Retinal pigment epithelial cell (primary cell): ENCODE measurements at regions not wholly inside any gene's neighbourhood (a gene's known extent, or its start where the extent isn't known, plus 50 kb on each side); places are given as distances from the start of the nearest gene placed in this dataset.
"Not testable (repeated sequence)": the region's sequence is repeated elsewhere in the genome, so short reads cannot be mapped to it uniquely, and the experiment has no call there.

Experiments used
- DNase-seq: peaks from one replicate; pipeline ENCODE4 v3.0.0-alpha.2; 2010; ENCODE audit warnings: low read depth
- H3K4me3 ChIP-seq: 2 replicates; pipeline ENCODE4 v1.5.1; 2011; ENCODE audit warnings: mild to moderate bottlenecking, low read length, control low read depth, moderate library complexity
- TF ChIP-seq, protein P1 (sequence below): conservative IDR thresholded peaks from 2 replicates; pipeline ENCODE4 v1.5.1; 2011; ENCODE audit warnings: low read depth, low read length, control low read depth, inconsistent platforms

- TF ChIP-seq, protein P1, sequence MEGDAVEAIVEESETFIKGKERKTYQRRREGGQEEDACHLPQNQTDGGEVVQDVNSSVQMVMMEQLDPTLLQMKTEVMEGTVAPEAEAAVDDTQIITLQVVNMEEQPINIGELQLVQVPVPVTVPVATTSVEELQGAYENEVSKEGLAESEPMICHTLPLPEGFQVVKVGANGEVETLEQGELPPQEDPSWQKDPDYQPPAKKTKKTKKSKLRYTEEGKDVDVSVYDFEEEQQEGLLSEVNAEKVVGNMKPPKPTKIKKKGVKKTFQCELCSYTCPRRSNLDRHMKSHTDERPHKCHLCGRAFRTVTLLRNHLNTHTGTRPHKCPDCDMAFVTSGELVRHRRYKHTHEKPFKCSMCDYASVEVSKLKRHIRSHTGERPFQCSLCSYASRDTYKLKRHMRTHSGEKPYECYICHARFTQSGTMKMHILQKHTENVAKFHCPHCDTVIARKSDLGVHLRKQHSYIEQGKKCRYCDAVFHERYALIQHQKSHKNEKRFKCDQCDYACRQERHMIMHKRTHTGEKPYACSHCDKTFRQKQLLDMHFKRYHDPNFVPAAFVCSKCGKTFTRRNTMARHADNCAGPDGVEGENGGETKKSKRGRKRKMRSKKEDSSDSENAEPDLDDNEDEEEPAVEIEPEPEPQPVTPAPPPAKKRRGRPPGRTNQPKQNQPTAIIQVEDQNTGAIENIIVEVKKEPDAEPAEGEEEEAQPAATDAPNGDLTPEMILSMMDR: peak; percentile 38
- H3K4me3 ChIP-seq: no peak overlapping the region
- DNase-seq: no peak
Observed at GRCh38 chr3:146382386-146382785, 87.0 kb downstream of the PLSCR2 start.

DNA sequence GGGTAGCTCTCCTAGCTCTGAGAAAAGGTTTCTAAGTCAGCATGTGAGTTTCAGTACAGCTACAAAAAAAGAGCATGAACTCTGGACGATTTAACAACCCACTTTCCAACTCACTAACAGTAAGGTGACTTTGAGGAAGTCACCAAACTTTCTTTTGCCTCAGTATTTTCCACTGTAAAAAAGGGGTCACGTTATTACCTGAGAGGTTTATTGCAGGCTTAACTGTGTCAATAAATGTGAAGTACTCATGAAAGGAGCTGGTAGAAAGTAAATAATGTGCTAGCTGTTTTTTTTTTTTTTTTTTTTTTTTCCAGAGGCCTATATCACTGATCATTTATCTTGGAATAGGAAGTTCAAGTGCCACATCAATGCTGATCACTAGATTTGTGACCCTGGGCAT, 89.3 kb downstream of the PLSCR2 start:
- no peak for DNase-seq

GRCh38 chr3:146375219-146375618, 94.1 kb downstream of the PLSCR2 start:
- H3K4me3 ChIP-seq: no peak overlapping the region
- no peak for DNase-seq

More for the DNA sequence above, 89.3 kb downstream of the PLSCR2 start:
- no peak overlapping the region for H3K4me3 ChIP-seq
- TF ChIP-seq, protein P1: no peak

DNA sequence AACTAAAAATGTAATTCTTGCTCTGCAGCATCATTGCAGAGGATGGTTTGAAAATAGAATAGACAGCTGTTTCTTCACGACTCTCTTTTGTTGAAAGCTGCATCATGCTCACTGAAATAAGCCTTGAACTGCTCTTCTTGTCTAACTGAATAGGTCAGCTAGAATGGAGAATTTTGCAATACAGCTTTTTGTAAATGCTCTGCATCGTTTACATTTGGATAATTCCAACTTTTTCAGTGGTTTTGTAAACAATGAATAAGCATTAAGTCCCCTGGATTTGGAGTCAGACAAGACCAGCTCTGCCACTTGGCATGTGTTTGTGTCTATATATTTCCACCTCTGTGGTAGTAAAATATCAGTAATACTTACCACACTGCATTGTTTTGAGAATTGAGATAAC, 95.2 kb downstream of the PLSCR2 start:
- H3K4me3 ChIP-seq: no peak overlapping the region
- no peak for DNase-seq
- TF ChIP-seq, protein P1: no peak

More at GRCh38 chr3:146375219-146375618, 94.1 kb downstream of the PLSCR2 start:
- TF ChIP-seq, protein P1: no peak

- TF ChIP-seq, protein P1: no peak
- no peak overlapping the region for H3K4me3 ChIP-seq
- no peak for DNase-seq
Observed at GRCh38 chr3:146371902-146372301, 97.5 kb downstream of the PLSCR2 start.

GRCh38 chr3:146368882-146369523, 100.4 kb downstream of the PLSCR2 start:
- TF ChIP-seq, protein P1: no peak
- no peak for DNase-seq
- H3K4me3 ChIP-seq: no peak overlapping the region

DNA sequence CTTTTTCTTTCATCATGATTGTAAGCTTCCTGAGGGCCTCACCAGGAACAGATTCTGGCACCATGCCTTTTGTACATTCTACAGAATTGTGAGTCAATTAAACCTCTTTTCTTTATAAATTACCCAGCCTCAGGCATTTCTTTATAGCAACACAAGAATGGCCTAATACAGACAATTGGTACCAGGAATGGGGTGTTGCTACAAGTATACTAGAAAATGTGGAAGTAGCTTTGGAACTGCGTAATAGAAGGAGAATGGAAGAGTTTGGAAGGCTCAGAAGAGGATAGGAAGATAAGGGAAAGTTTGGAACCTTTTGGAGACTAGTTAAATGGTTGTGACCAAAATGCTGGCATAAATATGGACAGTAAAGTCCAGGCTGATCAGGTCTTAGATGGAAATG, 108.9 kb upstream of the PLSCR4 start:
- TF ChIP-seq, protein P1: no peak
- no peak overlapping the region for H3K4me3 ChIP-seq
- no peak for DNase-seq

DNA sequence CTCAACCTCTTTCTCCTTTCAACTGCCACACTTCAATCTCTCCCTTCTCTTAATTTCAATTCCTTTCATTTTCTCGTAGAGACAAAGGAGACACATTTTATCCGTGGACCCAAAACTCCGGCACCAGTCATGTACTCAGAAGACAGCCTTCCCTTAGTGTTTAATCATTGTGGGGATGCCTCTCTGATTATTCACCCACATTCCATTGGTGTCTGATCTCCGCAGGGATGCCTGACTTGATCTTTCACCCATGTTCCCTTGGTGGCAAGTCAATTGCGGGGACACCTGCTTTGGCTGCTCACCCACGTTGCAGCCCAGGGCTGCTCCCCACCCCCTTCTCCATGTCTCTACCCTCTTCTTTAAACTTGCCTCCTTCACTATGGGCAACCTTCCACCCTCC, 103.5 kb upstream of the PLSCR4 start:
- DNase-seq, H3K4me3 ChIP-seq: not testable (repeated sequence)
